ENCODE measurements at regions not wholly inside any gene's neighbourhood (a gene's known extent, or its start where the extent isn't known, plus 50 kb on each side); places are given as distances from the start of the nearest gene placed in this dataset.

GRCh38 chr21:35342440-35342839 lies 293.3 kb upstream of the RUNX1 start:
- TF ChIP-seq CTCF (IDR thresholded peaks at IDR 0.05; ENCODE audit: low read depth, low read length, missing control alignments): no peak
- no peak overlapping the region for H3K4me3 ChIP-seq (replicated peaks; ENCODE audit: low read depth, low read length)
- no peak for DNase-seq (ENCODE audit: extremely low read depth, low read depth)

- DNase-seq (ENCODE audit: extremely low read depth, low read depth): no peak
- no peak overlapping the region for H3K4me3 ChIP-seq (replicated peaks; ENCODE audit: low read depth, low read length)
- no peak for TF ChIP-seq CTCF (IDR thresholded peaks at IDR 0.05; ENCODE audit: low read depth, low read length, missing control alignments)
These were observed 291.2 kb upstream of the RUNX1 start for GRCh38 chr21:35340273-35340672.

- no peak overlapping the region for H3K4me3 ChIP-seq (replicated peaks; ENCODE audit: low read depth, low read length)
- no peak for TF ChIP-seq CTCF (IDR thresholded peaks at IDR 0.05; ENCODE audit: low read depth, low read length, missing control alignments)
- no peak for DNase-seq (ENCODE audit: extremely low read depth, low read depth)
These were observed 290.0 kb upstream of the RUNX1 start for GRCh38 chr21:35338881-35339632.

- no peak for DNase-seq (ENCODE audit: extremely low read depth, low read depth)
- TF ChIP-seq CTCF (IDR thresholded peaks at IDR 0.05; ENCODE audit: low read depth, low read length, missing control alignments): no peak
- H3K4me3 ChIP-seq (replicated peaks; ENCODE audit: low read depth, low read length): no peak overlapping the region
These were observed 289.2 kb upstream of the RUNX1 start for GRCh38 chr21:35338281-35338680.

GRCh38 chr21:35337573-35337972 lies 288.5 kb upstream of the RUNX1 start:
- no peak overlapping the region for H3K4me3 ChIP-seq (replicated peaks; ENCODE audit: low read depth, low read length)
- no peak for DNase-seq (ENCODE audit: extremely low read depth, low read depth)
- TF ChIP-seq CTCF (IDR thresholded peaks at IDR 0.05; ENCODE audit: low read depth, low read length, missing control alignments): no peak

- TF ChIP-seq CTCF (IDR thresholded peaks at IDR 0.05; ENCODE audit: low read depth, low read length, missing control alignments): no peak
- no peak overlapping the region for H3K4me3 ChIP-seq (replicated peaks; ENCODE audit: low read depth, low read length)
- DNase-seq (ENCODE audit: extremely low read depth, low read depth): no peak
These were observed 287.4 kb upstream of the RUNX1 start for GRCh38 chr21:35336534-35336933.

Data from HFF-Myc (cell line).